Ishikawa (cell line): ENCODE measurements at regions not wholly inside any gene's neighbourhood (a gene's known extent, or its start where the extent isn't known, plus 50 kb on each side); places are given as distances from the start of the nearest gene placed in this dataset.

ENCODE experiments used
- CEBPB ChIP-seq: IDR thresholded peaks from 2 replicates; pipeline ENCODE4 v1.6.1; 2012
- CREB1 ChIP-seq: IDR thresholded peaks from 2 replicates; pipeline ENCODE4 v1.6.1; 2012; ENCODE audit warnings: low read depth
- EGR1 ChIP-seq: IDR thresholded peaks from 2 replicates; pipeline ENCODE4 v1.6.1; 2012
- EP300 ChIP-seq: IDR thresholded peaks from 2 replicates; pipeline ENCODE4 v1.6.1; 2012; ENCODE audit warnings: borderline replicate concordance
- FOXM1 ChIP-seq: IDR thresholded peaks from 2 replicates; pipeline ENCODE4 v1.6.1; 2012; ENCODE audit warnings: low read depth, borderline replicate concordance
- NFIC ChIP-seq: IDR thresholded peaks from 2 replicates; pipeline ENCODE4 v1.6.1; 2012
- RAD21 ChIP-seq: IDR thresholded peaks from 2 replicates; pipeline ENCODE4 v1.6.1; 2012; ENCODE audit warnings: low read depth
- TAF1 ChIP-seq: IDR thresholded peaks from 2 replicates; pipeline ENCODE4 v1.6.1; 2012; ENCODE audit warnings: low read depth, mild to moderate bottlenecking
- TCF12 ChIP-seq: IDR thresholded peaks from 2 replicates; pipeline ENCODE4 v1.6.1; 2012; ENCODE audit warnings: low read depth
- TEAD4 ChIP-seq: IDR thresholded peaks from 2 replicates; pipeline ENCODE4 v1.6.1; 2012
- YY1 ChIP-seq: IDR thresholded peaks from 2 replicates; pipeline ENCODE4 v1.6.1; 2012; ENCODE audit warnings: low read depth
- ZBTB7A ChIP-seq: IDR thresholded peaks from 2 replicates; pipeline ENCODE4 v1.6.1; 2012; ENCODE audit warnings: low read depth
- TF ChIP-seq, protein P1 (sequence below): IDR thresholded peaks from 2 replicates; pipeline ENCODE4 v1.6.1; 2012
- TF ChIP-seq, protein P2 (sequence below): IDR thresholded peaks from 2 replicates; pipeline ENCODE4 v1.6.1; 2012
- TF ChIP-seq, protein P3 (sequence below): IDR thresholded peaks from 2 replicates; pipeline ENCODE4 v1.6.1; 2012; ENCODE audit warnings: low read depth, mild to moderate bottlenecking

DNA sequence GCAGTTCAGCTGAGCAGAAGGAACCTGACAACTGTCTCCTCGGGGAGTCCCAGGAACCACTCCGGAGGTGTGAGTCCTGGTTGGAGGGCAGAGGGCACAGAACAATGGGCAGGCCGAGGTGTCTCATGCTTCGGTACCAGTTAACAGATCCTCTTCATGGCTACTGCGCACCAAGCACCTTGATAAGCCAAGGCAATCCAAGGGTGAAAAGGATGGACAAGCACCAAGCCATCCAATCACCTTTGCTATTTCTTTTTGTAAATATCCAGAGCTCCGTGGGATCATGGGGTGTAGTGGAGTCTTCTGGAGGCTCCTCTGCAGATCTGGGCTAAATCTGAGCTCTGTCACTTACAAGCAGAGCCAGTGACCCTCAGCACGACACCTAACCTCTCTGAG, 233.5 kb downstream of the WDR11 start:
- TF ChIP-seq TAF1 (no peak), CEBPB (no peak), NFIC (no peak), YY1 (no peak), EGR1 (no peak), FOXM1 (no peak), TEAD4 (no peak), CREB1 (no peak), ZBTB7A (no peak), EP300 (no peak), TCF12 (no peak), RAD21 (no peak)
- TF ChIP-seq, protein P1, sequence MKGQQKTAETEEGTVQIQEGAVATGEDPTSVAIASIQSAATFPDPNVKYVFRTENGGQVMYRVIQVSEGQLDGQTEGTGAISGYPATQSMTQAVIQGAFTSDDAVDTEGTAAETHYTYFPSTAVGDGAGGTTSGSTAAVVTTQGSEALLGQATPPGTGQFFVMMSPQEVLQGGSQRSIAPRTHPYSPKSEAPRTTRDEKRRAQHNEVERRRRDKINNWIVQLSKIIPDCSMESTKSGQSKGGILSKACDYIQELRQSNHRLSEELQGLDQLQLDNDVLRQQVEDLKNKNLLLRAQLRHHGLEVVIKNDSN, result no peak
- TF ChIP-seq, protein P2, sequence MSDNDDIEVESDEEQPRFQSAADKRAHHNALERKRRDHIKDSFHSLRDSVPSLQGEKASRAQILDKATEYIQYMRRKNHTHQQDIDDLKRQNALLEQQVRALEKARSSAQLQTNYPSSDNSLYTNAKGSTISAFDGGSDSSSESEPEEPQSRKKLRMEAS, result no peak
- TF ChIP-seq, protein P3, sequence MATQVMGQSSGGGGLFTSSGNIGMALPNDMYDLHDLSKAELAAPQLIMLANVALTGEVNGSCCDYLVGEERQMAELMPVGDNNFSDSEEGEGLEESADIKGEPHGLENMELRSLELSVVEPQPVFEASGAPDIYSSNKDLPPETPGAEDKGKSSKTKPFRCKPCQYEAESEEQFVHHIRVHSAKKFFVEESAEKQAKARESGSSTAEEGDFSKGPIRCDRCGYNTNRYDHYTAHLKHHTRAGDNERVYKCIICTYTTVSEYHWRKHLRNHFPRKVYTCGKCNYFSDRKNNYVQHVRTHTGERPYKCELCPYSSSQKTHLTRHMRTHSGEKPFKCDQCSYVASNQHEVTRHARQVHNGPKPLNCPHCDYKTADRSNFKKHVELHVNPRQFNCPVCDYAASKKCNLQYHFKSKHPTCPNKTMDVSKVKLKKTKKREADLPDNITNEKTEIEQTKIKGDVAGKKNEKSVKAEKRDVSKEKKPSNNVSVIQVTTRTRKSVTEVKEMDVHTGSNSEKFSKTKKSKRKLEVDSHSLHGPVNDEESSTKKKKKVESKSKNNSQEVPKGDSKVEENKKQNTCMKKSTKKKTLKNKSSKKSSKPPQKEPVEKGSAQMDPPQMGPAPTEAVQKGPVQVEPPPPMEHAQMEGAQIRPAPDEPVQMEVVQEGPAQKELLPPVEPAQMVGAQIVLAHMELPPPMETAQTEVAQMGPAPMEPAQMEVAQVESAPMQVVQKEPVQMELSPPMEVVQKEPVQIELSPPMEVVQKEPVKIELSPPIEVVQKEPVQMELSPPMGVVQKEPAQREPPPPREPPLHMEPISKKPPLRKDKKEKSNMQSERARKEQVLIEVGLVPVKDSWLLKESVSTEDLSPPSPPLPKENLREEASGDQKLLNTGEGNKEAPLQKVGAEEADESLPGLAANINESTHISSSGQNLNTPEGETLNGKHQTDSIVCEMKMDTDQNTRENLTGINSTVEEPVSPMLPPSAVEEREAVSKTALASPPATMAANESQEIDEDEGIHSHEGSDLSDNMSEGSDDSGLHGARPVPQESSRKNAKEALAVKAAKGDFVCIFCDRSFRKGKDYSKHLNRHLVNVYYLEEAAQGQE, result no peak

DNA sequence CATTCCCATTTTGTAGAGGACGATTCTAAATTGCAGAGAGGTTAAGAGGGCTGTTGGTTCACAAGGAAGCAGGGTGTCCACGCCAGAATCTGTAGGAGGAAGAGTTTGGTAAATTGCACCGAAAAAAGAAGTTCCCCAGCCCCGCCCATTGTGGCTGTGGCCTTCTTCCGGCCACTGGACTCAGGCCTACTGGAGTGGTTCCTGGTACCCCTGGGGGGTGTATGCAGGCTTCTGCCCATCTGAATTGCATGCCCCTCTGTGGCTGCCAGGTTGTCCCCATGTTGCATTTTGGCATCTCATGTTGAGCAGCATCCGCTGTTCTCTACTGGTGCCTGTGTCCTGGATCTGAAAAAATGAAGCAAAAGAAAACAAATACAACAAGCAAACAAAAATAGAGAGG, 234.2 kb downstream of the WDR11 start:
- TF ChIP-seq TCF12 (no peak), RAD21 (no peak), TEAD4 (no peak), YY1 (no peak), ZBTB7A (no peak), TAF1 (no peak), CREB1 (no peak), EGR1 (no peak), EP300 (no peak), CEBPB (no peak)
- TF ChIP-seq, protein P2, result no peak
- TF ChIP-seq, protein P1, result no peak
- TF ChIP-seq, protein P3, result no peak

DNA sequence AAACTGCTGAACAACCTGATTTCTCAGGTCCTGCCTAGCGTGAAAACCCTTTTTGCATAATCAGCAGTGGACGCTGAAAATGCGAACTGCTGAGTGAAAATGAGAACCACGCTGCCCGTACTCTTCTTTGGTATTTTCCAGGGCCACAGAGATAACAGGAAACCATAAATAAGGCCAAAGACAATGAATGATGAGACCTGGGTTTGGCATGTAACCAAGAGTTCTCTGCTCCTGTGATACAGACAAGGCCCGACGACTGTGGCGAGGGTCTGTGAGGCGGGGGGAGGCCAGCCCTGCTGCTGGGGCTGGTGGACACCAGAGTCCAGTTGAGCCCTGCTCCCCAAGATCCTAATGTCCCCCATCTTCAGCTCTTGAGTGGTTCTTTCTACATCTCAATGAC, 236.0 kb downstream of the WDR11 start:
- TF ChIP-seq RAD21, result no peak
- no peak for TF ChIP-seq NFIC
- no peak for TF ChIP-seq CREB1
- no peak for TF ChIP-seq ZBTB7A
- TF ChIP-seq EP300, result no peak
- no peak for TF ChIP-seq TEAD4
- TF ChIP-seq TAF1, result no peak
- TF ChIP-seq FOXM1, result no peak
- TF ChIP-seq YY1, result no peak
- TF ChIP-seq, protein P1, result no peak
- TF ChIP-seq, protein P3, result no peak
- TF ChIP-seq EGR1, result no peak
- TF ChIP-seq, protein P2, result no peak
- TF ChIP-seq TCF12, result no peak
- no peak for TF ChIP-seq CEBPB

DNA sequence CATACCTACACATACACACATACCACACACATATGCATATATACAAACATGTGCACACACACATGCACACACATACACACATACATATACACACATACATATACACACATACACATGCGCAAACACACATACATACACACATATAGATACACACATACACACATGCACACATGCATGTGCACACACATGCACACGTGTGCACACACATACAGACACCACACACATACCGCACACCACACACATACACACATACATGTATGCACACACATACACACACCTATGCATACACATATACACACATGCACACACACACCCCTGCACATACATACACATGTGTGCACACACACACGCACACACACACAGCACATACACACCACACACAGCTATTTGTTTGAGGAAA, 236.5 kb downstream of the WDR11 start:
- no peak for TF ChIP-seq EGR1
- no peak for TF ChIP-seq ZBTB7A
- no peak for TF ChIP-seq TCF12
- no peak for TF ChIP-seq CREB1
- no peak for TF ChIP-seq EP300
- TF ChIP-seq, protein P2, result no peak
- TF ChIP-seq, protein P3, result no peak
- TF ChIP-seq NFIC, result no peak
